ENCODE measurements at regions not wholly inside any gene's neighbourhood (a gene's known extent, or its start where the extent isn't known, plus 50 kb on each side); places are given as distances from the start of the nearest gene placed in this dataset.

DNA sequence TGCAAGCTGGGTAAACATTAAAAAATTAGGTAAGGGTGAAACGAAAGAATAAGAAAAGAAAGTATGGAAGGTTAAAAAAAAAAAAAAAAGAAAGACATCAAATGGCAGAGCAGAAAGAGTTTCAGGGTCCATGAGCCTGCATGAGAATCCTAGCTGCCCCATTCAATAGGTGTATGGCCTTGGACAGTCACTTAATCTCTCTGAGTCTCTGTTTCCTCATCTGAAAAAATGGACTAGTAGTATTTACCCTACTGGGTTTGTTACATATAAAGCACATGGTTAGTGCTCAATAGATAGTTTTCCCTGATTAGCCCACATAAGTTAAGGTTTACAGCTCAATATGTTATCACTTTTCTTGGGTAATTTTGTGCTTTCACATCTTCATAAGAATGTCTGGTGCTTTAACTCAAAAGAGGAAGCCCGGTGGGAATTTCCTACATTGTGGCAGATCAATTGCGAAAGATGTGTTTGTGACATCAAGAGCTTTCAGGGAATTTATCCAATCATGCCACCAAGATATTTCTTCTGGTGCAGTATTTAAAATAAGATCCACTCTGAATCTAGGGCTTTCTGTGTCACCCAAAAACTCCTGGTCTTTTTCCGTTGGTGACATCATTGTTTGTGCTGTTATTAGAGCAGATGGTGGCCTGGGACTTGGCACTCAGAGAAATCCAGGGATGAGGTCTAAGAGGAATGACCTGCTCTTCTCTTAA is 57.2 kb upstream of the UBE2E1 start:
- no peak for DNase-seq

DNA sequence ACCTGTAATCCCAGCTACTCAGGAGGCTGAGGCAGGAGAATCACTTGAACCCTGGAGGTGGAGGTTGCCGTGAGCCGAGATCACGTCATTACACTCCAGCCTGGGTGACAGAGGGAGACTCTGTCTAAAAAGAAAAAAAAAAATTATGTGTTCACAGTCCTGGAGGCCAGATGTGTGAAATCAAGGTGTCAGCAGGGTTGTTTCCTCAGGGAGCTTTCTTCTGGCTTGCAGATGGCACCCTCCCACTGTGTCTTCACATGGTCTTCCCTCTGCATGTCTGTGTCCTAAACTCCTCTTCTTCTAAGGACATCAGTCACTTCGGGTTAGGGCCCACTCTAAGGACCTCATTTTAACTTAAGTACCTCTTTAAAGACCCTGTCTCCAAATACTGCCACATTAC is 56.1 kb upstream of the UBE2E1 start:
- no peak for DNase-seq

GRCh38 chr3:23750573-23751210 is 55.1 kb upstream of the UBE2E1 start:
- no peak for DNase-seq

DNA sequence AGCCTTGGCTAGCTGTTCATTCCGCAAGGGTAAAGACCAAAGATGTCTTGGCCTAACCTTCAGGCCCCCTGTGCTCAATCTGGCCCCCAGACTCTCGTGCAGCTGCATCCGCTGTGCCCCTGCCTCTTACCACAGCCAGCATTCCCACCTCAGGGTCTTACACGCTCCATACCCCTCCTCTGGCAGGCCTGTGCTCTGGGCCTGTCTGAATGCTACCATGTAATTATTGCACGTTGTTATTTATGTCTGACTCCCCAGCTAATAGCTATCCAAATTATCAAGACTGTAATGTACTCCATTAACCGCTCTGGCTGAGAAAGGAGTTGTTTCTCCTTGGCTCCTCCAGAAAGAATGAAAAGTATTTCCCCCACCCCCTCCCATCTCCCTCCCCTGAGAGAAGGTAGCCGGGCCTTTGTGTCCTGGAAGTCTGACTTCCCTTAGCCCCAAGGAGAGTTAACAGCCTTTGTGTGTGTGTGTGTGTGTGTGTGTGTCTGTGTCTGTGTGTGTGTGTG is 54.5 kb upstream of the UBE2E1 start:
- no peak for DNase-seq

DNA sequence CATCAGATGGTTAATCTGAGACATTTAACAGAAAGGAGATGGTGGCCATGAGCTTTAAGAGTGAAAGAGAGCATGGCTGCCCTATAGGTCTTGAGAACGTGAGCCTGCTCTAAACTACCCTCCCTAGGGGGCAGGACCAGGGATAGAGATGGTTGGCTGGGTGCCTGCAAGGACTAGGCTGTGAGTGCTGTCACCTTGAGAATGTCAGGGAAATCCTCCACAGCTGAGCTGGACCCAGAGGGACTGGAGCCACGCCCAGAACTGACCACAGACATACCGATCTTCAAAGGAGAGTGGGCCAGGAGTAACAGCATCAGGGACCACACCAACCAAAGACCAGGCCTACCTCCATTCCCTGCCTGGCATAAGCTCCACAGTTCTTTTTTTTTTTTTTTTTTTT is 53.6 kb upstream of the UBE2E1 start:
- no peak for DNase-seq

GRCh38 chr3:23754215-23754614 is 51.5 kb upstream of the UBE2E1 start:
- DNase-seq: no peak

Data from stimulated activated CD4-positive, alpha-beta T cell treated with anti-CD3 and anti-CD28 coated beads, Interleukin-2, amount 100 ng/mL, for 48 hours (primary cell).